ENCODE measurements at regions not wholly inside any gene's neighbourhood (a gene's known extent, or its start where the extent isn't known, plus 50 kb on each side); places are given as distances from the start of the nearest gene placed in this dataset.

GRCh38 chr9:13957089-13957488, 356.9 kb downstream of the NFIB start:
- TF ChIP-seq POLR2AphosphoS5 (IDR thresholded peaks at IDR 0.05) = no peak
- no peak for TF ChIP-seq POLR2A (IDR thresholded peaks at IDR 0.05)
- TF ChIP-seq EP300 (IDR thresholded peaks at IDR 0.05) = no peak
- TF ChIP-seq CTCF (IDR thresholded peaks at IDR 0.05) = no peak

All from sigmoid colon (tissue), 4 donors.